Tibial nerve (tissue), 4 donors: ENCODE measurements at regions not wholly inside any gene's neighbourhood (a gene's known extent, or its start where the extent isn't known, plus 50 kb on each side); places are given as distances from the start of the nearest gene placed in this dataset.

Experiments used
- DNase-seq, 2 donors: peaks; one replicate each; pipeline ENCODE4 v3.0.0-alpha.2; 2019; ENCODE audit warnings: low spot score in 2 of 2
- H3K27ac ChIP-seq, 4 donors: fragments of 200-600 bp; sonication (generic) in 3 of 4; one replicate each; pipeline ENCODE4 v1.5.1; 2017 to 2019; ENCODE audit warnings: mild to moderate bottlenecking in 1 of 4
- H3K27me3 ChIP-seq, 2 donors: fragments of 200-600 bp; sonication (generic) in 1 of 2; one replicate each; pipeline versions ENCODE4 v1.5.1 to v1.6.0; 2017 to 2019
- H3K36me3 ChIP-seq, 3 donors: fragments of 200-600 bp; sonication (generic); one replicate each; pipeline ENCODE4 v1.5.1; 2018 to 2019
- H3K4me1 ChIP-seq, 4 donors: fragments of 200-600 bp; sonication (generic) in 3 of 4; one replicate each; pipeline ENCODE4 v1.5.1; 2017 to 2019
- H3K4me3 ChIP-seq, 4 donors: fragments of 200-600 bp; sonication (generic) in 3 of 4; one replicate each; pipeline ENCODE4 v1.5.1; 2017 to 2019; ENCODE audit warnings: mild to moderate bottlenecking in 1 of 4, moderate library complexity in 1 of 4
- H3K9me3 ChIP-seq, 4 donors: fragments of 200-600 bp; sonication (generic) in 3 of 4; one replicate each; pipeline ENCODE4 v1.5.1; 2017 to 2019
- CTCF ChIP-seq, 5 experiments: fragments of 200-600 bp in 3 of 5; fragments of 450-650 bp in 2 of 5; sonication (generic) in 3 of 5; IDR thresholded peaks; one replicate each; pipeline ENCODE4 v1.5.1; 2016 to 2019; ENCODE audit warnings: antibody characterized with exemption in 5 of 5, mild to moderate bottlenecking in 3 of 5, moderate library complexity in 2 of 5
- EP300 ChIP-seq, 2 donors: sonication (generic); formaldehyde crosslinking; IDR thresholded peaks; one replicate each; pipeline ENCODE4 v1.6.1; 2017; ENCODE audit warnings: antibody characterized with exemption in 2 of 2, mild to moderate bottlenecking in 1 of 2
- POLR2A ChIP-seq, 2 donors: fragments of 450-650 bp; IDR thresholded peaks; one replicate each; pipeline ENCODE4 v1.6.1; 2017; ENCODE audit warnings: antibody characterized with exemption in 2 of 2, mild to moderate bottlenecking in 2 of 2, moderate library complexity in 2 of 2
- whole genome bisulfite sequencing, 2 donors: methylation state at CpG; one replicate each; pipeline ENCODE4 v1.1.5; 2018; 5-methylcytosine and 5-hydroxymethylcytosine counted together

GRCh38 chr2:52698408-52698807 lies 1069.2 kb upstream of the CHAC2 start:
- Histone ChIP-seq H3K27me3 (no peaks in the 10 kb centered on the region), H3K27ac (no peak overlapping the region), H3K4me1 (no peaks in the 10 kb centered on the region), H3K36me3 (no peaks in the 10 kb centered on the region), H3K9me3 (no peaks in the 10 kb centered on the region), H3K4me3 (no peak overlapping the region)
- TF ChIP-seq POLR2A (IDR thresholded peaks at IDR 0.05) (no peak), EP300 (IDR thresholded peaks at IDR 0.05) (no peak), CTCF (IDR thresholded peaks at IDR 0.05) (no peak)
- 55% methylated on average over 3 of the region's 3 CpGs for WGBS, 2 donors
- no peak for DNase-seq

- Histone ChIP-seq H3K27me3 (no peaks in the 10 kb centered on the region), H3K36me3 (no peaks in the 10 kb centered on the region), H3K27ac (no peak overlapping the region), H3K9me3 (no peaks in the 10 kb centered on the region), H3K4me3 (no peak overlapping the region), H3K4me1 (no peaks in the 10 kb centered on the region)
- 96 to 97% methylated on average over 4 of the region's 4 CpGs for WGBS, 2 donors
- TF ChIP-seq EP300 (IDR thresholded peaks at IDR 0.05) (no peak), POLR2A (IDR thresholded peaks at IDR 0.05) (no peak), CTCF (IDR thresholded peaks at IDR 0.05) (no peak)
- no peak for DNase-seq
These were observed 1069.9 kb upstream of the CHAC2 start for GRCh38 chr2:52697690-52698089.

GRCh38 chr2:52695731-52696130 lies 1071.9 kb upstream of the CHAC2 start:
- TF ChIP-seq EP300 (IDR thresholded peaks at IDR 0.05) (no peak), CTCF (IDR thresholded peaks at IDR 0.05) (no peak)
- H3K4me1 ChIP-seq: no peaks in the 10 kb centered on the region

GRCh38 chr2:52686935-52687334 lies 1080.7 kb upstream of the CHAC2 start:
- no peak for DNase-seq
- Histone ChIP-seq H3K36me3 (no peaks in the 10 kb centered on the region), H3K27ac (no peak overlapping the region), H3K4me1 (no peaks in the 10 kb centered on the region), H3K9me3 (peaks cover 0 to 24% (median 10%) of the 10 kb centered on the region in 4 donors), H3K4me3 (no peak overlapping the region), H3K27me3 (no peaks in the 10 kb centered on the region)
- no peak for TF ChIP-seq EP300 (IDR thresholded peaks at IDR 0.05)
- TF ChIP-seq CTCF (IDR thresholded peaks at IDR 0.05): no peak
- TF ChIP-seq POLR2A (IDR thresholded peaks at IDR 0.05): no peak
- WGBS, 2 donors: 84 to 86% methylated on average over 2 of the region's 2 CpGs

More at GRCh38 chr2:52695731-52696130, 1071.9 kb upstream of the CHAC2 start:
- no peaks in the 10 kb centered on the region for H3K36me3 ChIP-seq
- 75 to 76% methylated on average over 3 of the region's 3 CpGs for whole genome bisulfite sequencing, 2 donors
- H3K4me3 ChIP-seq: no peak overlapping the region
- no peaks in the 10 kb centered on the region for H3K27me3 ChIP-seq
- no peak for DNase-seq
- no peak overlapping the region for H3K27ac ChIP-seq
- no peaks in the 10 kb centered on the region for H3K9me3 ChIP-seq

- no peak overlapping the region for H3K4me3 ChIP-seq
- peaks cover 0 to 3% (median 0%) of the 10 kb centered on the region in 4 donors for H3K9me3 ChIP-seq
- 66 to 71% methylated on average over 2 of the region's 2 CpGs for WGBS, 2 donors
- no peak for DNase-seq
- H3K4me1 ChIP-seq: no peaks in the 10 kb centered on the region
- H3K27me3 ChIP-seq: no peaks in the 10 kb centered on the region
- TF ChIP-seq EP300 (IDR thresholded peaks at IDR 0.05): no peak
- TF ChIP-seq CTCF (IDR thresholded peaks at IDR 0.05): no peak
- TF ChIP-seq POLR2A (IDR thresholded peaks at IDR 0.05): no peak
- no peaks in the 10 kb centered on the region for H3K36me3 ChIP-seq
- H3K27ac ChIP-seq: no peak overlapping the region
These were observed 1091.5 kb upstream of the CHAC2 start for GRCh38 chr2:52676056-52676455.
